Naive thymus-derived CD8-positive, alpha-beta T cell (primary cell): ENCODE measurements at regions not wholly inside any gene's neighbourhood (a gene's known extent, or its start where the extent isn't known, plus 50 kb on each side); places are given as distances from the start of the nearest gene placed in this dataset.

ENCODE experiments used
- ATAC-seq, 2 donors: fragments of 150-1000 bp; cut with Tn5 transposase in 1 of 2; sonication (Bioruptor Pico), chemical (Tn5 transposase) in 1 of 2; 1 replicate in 1 of 2; 2 replicates in 1 of 2; pipeline ENCODE4 v1.10.0; 2021; ENCODE audit warnings: mild to moderate bottlenecking in 2 of 2, moderate library complexity in 2 of 2
- POLR2A ChIA-PET: fragments of 350-600 bp; sonication (Branson Sonifier 250); formaldehyde crosslinking; loops from one replicate; lab custom pipeline; 2021; ENCODE audit warnings: antibody characterized with exemption; lab: Charles Lee
- DNase-seq, 10 donors: peaks; one replicate each; pipeline versions ENCODE4 v3.0.0 to v3.0.0-alpha.2; 2020 to 2022
- H3K27ac Mint-ChIP-seq, 10 donors: one replicate each; pipeline ENCODE4 v1.8.0; 2020 to 2022; ENCODE audit warnings: mild to moderate bottlenecking in 10 of 10, mixed read lengths in 10 of 10, moderate library complexity in 4 of 10, inconsistent platforms in 1 of 10
- H3K27me3 Mint-ChIP-seq, 5 donors: one replicate each; pipeline ENCODE4 v1.8.0; 2021 to 2022; ENCODE audit warnings: mixed read lengths in 5 of 5
- H3K36me3 Mint-ChIP-seq, 3 donors: one replicate each; pipeline ENCODE4 v1.8.0; 2020 to 2022; ENCODE audit warnings: mixed read lengths in 3 of 3, mild to moderate bottlenecking in 2 of 3, inconsistent platforms in 1 of 3
- H3K4me1 Mint-ChIP-seq, 4 donors: one replicate each; pipeline ENCODE4 v1.8.0; 2021 to 2022; ENCODE audit warnings: mixed read lengths in 4 of 4
- H3K4me3 Mint-ChIP-seq, 10 donors: one replicate each; pipeline ENCODE4 v1.8.0; 2020 to 2022; ENCODE audit warnings: mild to moderate bottlenecking in 10 of 10, mixed read lengths in 10 of 10, moderate library complexity in 6 of 10, inconsistent platforms in 1 of 10
- H3K9me3 Mint-ChIP-seq, 9 donors: one replicate each; pipeline ENCODE4 v1.8.0; 2020 to 2022; ENCODE audit warnings: mixed read lengths in 9 of 9, mild to moderate bottlenecking in 3 of 9, inconsistent platforms in 1 of 9, moderate library complexity in 1 of 9

- no peaks in the 10 kb centered on the region for H3K36me3 Mint-ChIP-seq
- no peaks in the 10 kb centered on the region for H3K4me1 Mint-ChIP-seq
Measured at GRCh38 chr12:127687181-127687580, 579.8 kb upstream of the TMEM132C start.

GRCh38 chr12:127688906-127689428 is 578.0 kb upstream of the TMEM132C start:
- no peak for ATAC-seq
- peaks cover 0 to 3% (median 0%) of the 10 kb centered on the region in 5 donors for H3K27me3 Mint-ChIP-seq
- no peaks in the 10 kb centered on the region for H3K36me3 Mint-ChIP-seq
- peak overlapping the region in 1 of 10 donors; percentile 43 for H3K27ac Mint-ChIP-seq
- peaks cover 0 to 3% (median 0%) of the 10 kb centered on the region in 9 donors for H3K9me3 Mint-ChIP-seq
- POLR2A ChIA-PET: no interaction called here
- no peak for DNase-seq
- no peak overlapping the region for H3K4me3 Mint-ChIP-seq
- H3K4me1 Mint-ChIP-seq: no peaks in the 10 kb centered on the region

More at GRCh38 chr12:127687181-127687580, 579.8 kb upstream of the TMEM132C start:
- POLR2A ChIA-PET: no interaction called here
- no peak for DNase-seq
- ATAC-seq: no peak
- Mint-ChIP-seq H3K4me3 (no peak overlapping the region), H3K9me3 (peaks cover 0 to 3% (median 0%) of the 10 kb centered on the region in 9 donors), H3K27ac (no peak overlapping the region), H3K27me3 (peaks cover 0 to 3% (median 0%) of the 10 kb centered on the region in 5 donors)

GRCh38 chr12:127690161-127690560 is 576.8 kb upstream of the TMEM132C start:
- no peaks in the 10 kb centered on the region for H3K4me1 Mint-ChIP-seq

GRCh38 chr12:127696963-127697362 is 570.0 kb upstream of the TMEM132C start:
- Mint-ChIP-seq H3K9me3 (peaks cover 0 to 11% (median 5%) of the 10 kb centered on the region in 9 donors), H3K4me3 (no peak overlapping the region), H3K4me1 (no peaks in the 10 kb centered on the region), H3K36me3 (peaks cover 0 to 4% (median 0%) of the 10 kb centered on the region in 3 donors), H3K27me3 (peaks cover 0 to 8% (median 3%) of the 10 kb centered on the region in 5 donors), H3K27ac (no peak overlapping the region)
- POLR2A ChIA-PET: no interaction called here
- DNase-seq: no peak
- ATAC-seq: no peak

More at GRCh38 chr12:127690161-127690560, 576.8 kb upstream of the TMEM132C start:
- Mint-ChIP-seq H3K36me3 (no peaks in the 10 kb centered on the region), H3K4me3 (no peak overlapping the region), H3K27ac (no peak overlapping the region), H3K9me3 (peaks cover 0 to 6% (median 0%) of the 10 kb centered on the region in 9 donors), H3K27me3 (peaks cover 0 to 3% (median 2%) of the 10 kb centered on the region in 5 donors)
- POLR2A ChIA-PET: no interaction called here
- ATAC-seq (no peak), DNase-seq (no peak)

GRCh38 chr12:127703026-127703425 is 563.9 kb upstream of the TMEM132C start:
- Mint-ChIP-seq H3K9me3 (peaks cover 2 to 25% (median 5%) of the 10 kb centered on the region in 9 donors), H3K27ac (no peak overlapping the region), H3K4me3 (no peak overlapping the region), H3K4me1 (no peaks in the 10 kb centered on the region), H3K27me3 (peaks cover 0 to 11% (median 1%) of the 10 kb centered on the region in 5 donors), H3K36me3 (peaks cover 0 to 4% (median 0%) of the 10 kb centered on the region in 3 donors)
- POLR2A ChIA-PET: no interaction called here
- ATAC-seq (no peak), DNase-seq (no peak)

GRCh38 chr12:127711108-127711507 is 555.9 kb upstream of the TMEM132C start:
- no peak for ATAC-seq
- POLR2A ChIA-PET: no interaction called here
- Mint-ChIP-seq H3K27ac (no peak overlapping the region), H3K4me1 (no peaks in the 10 kb centered on the region), H3K27me3 (no peaks in the 10 kb centered on the region), H3K9me3 (peaks cover 0 to 11% (median 6%) of the 10 kb centered on the region in 9 donors), H3K36me3 (peaks cover 0 to 6% (median 0%) of the 10 kb centered on the region in 3 donors), H3K4me3 (no peak overlapping the region)
- no peak for DNase-seq

- H3K4me1 Mint-ChIP-seq: no peaks in the 10 kb centered on the region
- no peak overlapping the region for H3K27ac Mint-ChIP-seq
- peaks cover 0 to 6% (median 0%) of the 10 kb centered on the region in 3 donors for H3K36me3 Mint-ChIP-seq
- H3K27me3 Mint-ChIP-seq: no peaks in the 10 kb centered on the region
- no peak overlapping the region for H3K4me3 Mint-ChIP-seq
- no peak for DNase-seq
- POLR2A ChIA-PET: no interaction called here
- H3K9me3 Mint-ChIP-seq: peaks cover 0 to 14% (median 6%) of the 10 kb centered on the region in 9 donors
- ATAC-seq: no peak
Measured at GRCh38 chr12:127712561-127712960, 554.4 kb upstream of the TMEM132C start.

- Mint-ChIP-seq H3K9me3 (peaks cover 0 to 9% (median 3%) of the 10 kb centered on the region in 9 donors), H3K36me3 (no peaks in the 10 kb centered on the region), H3K4me1 (no peaks in the 10 kb centered on the region), H3K4me3 (no peak overlapping the region), H3K27ac (no peak overlapping the region), H3K27me3 (peaks cover 0 to 4% (median 0%) of the 10 kb centered on the region in 5 donors)
- POLR2A ChIA-PET: no interaction called here
- DNase-seq (no peak), ATAC-seq (no peak)
Measured at GRCh38 chr12:127716166-127716565, 550.8 kb upstream of the TMEM132C start.

- Mint-ChIP-seq H3K27ac (no peak overlapping the region), H3K36me3 (no peaks in the 10 kb centered on the region), H3K4me3 (no peak overlapping the region), H3K4me1 (no peaks in the 10 kb centered on the region), H3K27me3 (peaks cover 0 to 4% (median 0%) of the 10 kb centered on the region in 5 donors), H3K9me3 (peaks cover 0 to 9% (median 3%) of the 10 kb centered on the region in 9 donors)
- DNase-seq (no peak), ATAC-seq (no peak)
- POLR2A ChIA-PET: no interaction called here
Measured at GRCh38 chr12:127717278-127717677, 549.7 kb upstream of the TMEM132C start.

GRCh38 chr12:127720334-127720733 is 546.6 kb upstream of the TMEM132C start:
- DNase-seq: no peak
- POLR2A ChIA-PET: no interaction called here
- H3K4me3 Mint-ChIP-seq: no peak overlapping the region

GRCh38 chr12:127722611-127723010 is 544.4 kb upstream of the TMEM132C start:
- H3K27ac Mint-ChIP-seq: no peak overlapping the region
- no peaks in the 10 kb centered on the region for H3K36me3 Mint-ChIP-seq
- peaks cover 0 to 13% (median 4%) of the 10 kb centered on the region in 9 donors for H3K9me3 Mint-ChIP-seq
- POLR2A ChIA-PET: no interaction called here
- ATAC-seq (no peak), DNase-seq (no peak)
- H3K4me1 Mint-ChIP-seq: no peaks in the 10 kb centered on the region
- peaks cover 0 to 4% (median 0%) of the 10 kb centered on the region in 5 donors for H3K27me3 Mint-ChIP-seq
- no peak overlapping the region for H3K4me3 Mint-ChIP-seq

More at GRCh38 chr12:127720334-127720733, 546.6 kb upstream of the TMEM132C start:
- Mint-ChIP-seq H3K27ac (no peak overlapping the region), H3K4me1 (no peaks in the 10 kb centered on the region), H3K27me3 (peaks cover 0 to 4% (median 0%) of the 10 kb centered on the region in 5 donors), H3K9me3 (peaks cover 0 to 11% (median 7%) of the 10 kb centered on the region in 9 donors), H3K36me3 (no peaks in the 10 kb centered on the region)
- ATAC-seq: no peak

- POLR2A ChIA-PET: no interaction called here
- H3K27me3 Mint-ChIP-seq: peaks cover 0 to 4% (median 0%) of the 10 kb centered on the region in 5 donors
- H3K9me3 Mint-ChIP-seq: peaks cover 0 to 13% (median 4%) of the 10 kb centered on the region in 9 donors
- DNase-seq (no peak), ATAC-seq (no peak)
- no peaks in the 10 kb centered on the region for H3K36me3 Mint-ChIP-seq
- no peak overlapping the region for H3K4me3 Mint-ChIP-seq
- H3K27ac Mint-ChIP-seq: no peak overlapping the region
- no peaks in the 10 kb centered on the region for H3K4me1 Mint-ChIP-seq
Measured at GRCh38 chr12:127723251-127723650, 543.7 kb upstream of the TMEM132C start.

- Mint-ChIP-seq H3K4me3 (no peak overlapping the region), H3K36me3 (peaks cover 0 to 5% (median 0%) of the 10 kb centered on the region in 3 donors), H3K9me3 (peaks cover 0 to 19% (median 10%) of the 10 kb centered on the region in 9 donors), H3K27ac (no peak overlapping the region), H3K27me3 (no peaks in the 10 kb centered on the region), H3K4me1 (no peaks in the 10 kb centered on the region)
- DNase-seq (no peak), ATAC-seq (no peak)
- POLR2A ChIA-PET: interaction anchor here (0.5 kb wide), 1 partner anchor 61 kb away, joined by 3 read pairs; no protein-coding TSS in a partner anchor
Measured at GRCh38 chr12:127726671-127727315, 540.2 kb upstream of the TMEM132C start.
